Endothelial cell of umbilical vein (primary cell): ENCODE measurements at regions not wholly inside any gene's neighbourhood (a gene's known extent, or its start where the extent isn't known, plus 50 kb on each side); places are given as distances from the start of the nearest gene placed in this dataset.

Experiments used
- BruUV-seq: library from RNA; stranded (reverse); fragments of 400-500 nt; replicated peaks from 2 replicates; lab custom pipeline; 2021; lab: Mats Ljungman, UMichigan
- CTCF ChIA-PET: fragments of 300-600, 350-600 bp; sonication (Branson Sonifier 250); formaldehyde crosslinking; loops from one replicate; lab custom pipeline; 2021; ENCODE audit warnings: antibody characterized with exemption, inconsistent platforms; lab: Charles Lee
- POLR2A ChIA-PET: fragments of 300-600, 350-600 bp; sonication (Branson Sonifier 250); formaldehyde crosslinking; loops from one replicate; lab custom pipeline; 2021; ENCODE audit warnings: antibody characterized with exemption, inconsistent platforms; lab: Charles Lee
- DNase-seq: peaks from one replicate; pipeline ENCODE4 v3.0.0-alpha.2; 2011; ENCODE audit warnings: low read depth, low spot score
- FAIRE-seq: peaks from 2 replicates; lab custom pipeline; 2011; peaks lifted over from hg19 to GRCh38; lab: Jason Lieb, UNC
- H2AFZ ChIP-seq: 2 replicates; pipeline ENCODE4 v1.6.0; 2012; ENCODE audit warnings: low read depth, low read length, control low read depth, inconsistent platforms
- H3K27ac ChIP-seq: 2 replicates; pipeline ENCODE4 v1.5.1; 2011; ENCODE audit warnings: low read depth, mild to moderate bottlenecking, control low read depth, low read length, moderate library complexity; ENCODE audit not compliant: insufficient read depth
- H3K27me3 ChIP-seq, 2 experiments: 2 replicates each; pipeline versions ENCODE4 v1.6.0 to v1.6.1; 2011; ENCODE audit warnings: low read length in 2 of 2, mixed read lengths in 1 of 2; ENCODE audit not compliant: control insufficient read depth in 2 of 2, insufficient read depth in 2 of 2
- H3K36me3 ChIP-seq, 2 experiments: 2 replicates in 1 of 2; 3 replicates in 1 of 2; pipeline ENCODE4 v1.5.1; 2011; ENCODE audit warnings: low read length in 2 of 2, mild to moderate bottlenecking in 1 of 2, moderate library complexity in 1 of 2; ENCODE audit not compliant: control insufficient read depth in 2 of 2, insufficient read depth in 2 of 2; ENCODE audit errors: extremely low read depth in 1 of 2
- H3K4me1 ChIP-seq: 3 replicates; pipeline ENCODE4 v1.5.1; 2011; ENCODE audit warnings: mild to moderate bottlenecking, low read length; ENCODE audit not compliant: control insufficient read depth, insufficient read depth; ENCODE audit errors: extremely low read depth
- H3K4me2 ChIP-seq: 2 replicates; pipeline ENCODE4 v1.6.1; 2011; ENCODE audit warnings: low read length, control low read depth, mixed read lengths; ENCODE audit not compliant: insufficient read depth
- H3K4me3 ChIP-seq, 3 experiments: fragments of 200-600 bp in 1 of 3; sonication (generic), shearing (Covaris generic) in 1 of 3; replicated peaks in 1 of 3; 2 replicates each; pipeline ENCODE4 v1.5.1; 2011 to 2016; ENCODE audit warnings: control low read depth in 3 of 3, low read length in 3 of 3, mild to moderate bottlenecking in 2 of 3, inconsistent platforms in 1 of 3, low read depth in 1 of 3, moderate library complexity in 1 of 3; ENCODE audit not compliant: insufficient read depth in 1 of 3
- H3K79me2 ChIP-seq: 2 replicates; pipeline ENCODE4 v1.6.0; 2012; ENCODE audit warnings: low read length, inconsistent platforms; ENCODE audit not compliant: control insufficient read depth, insufficient read depth
- H3K9ac ChIP-seq: replicated peaks from 2 replicates; pipeline ENCODE3; 2011; ENCODE audit warnings: low read length, control low read depth; ENCODE audit not compliant: insufficient read depth; ENCODE audit errors: extremely low read depth
- H3K9me1 ChIP-seq: replicated peaks from 3 replicates; pipeline ENCODE4 v1.6.0; 2011; ENCODE audit warnings: mild to moderate bottlenecking, low read length; ENCODE audit not compliant: control insufficient read depth, insufficient read depth; ENCODE audit errors: extremely low read depth
- H3K9me3 ChIP-seq: replicated peaks from 2 replicates; pipeline ENCODE4 v1.5.1; 2012; ENCODE audit warnings: low read length, inconsistent platforms; ENCODE audit not compliant: control insufficient read depth, insufficient read depth
- H4K20me1 ChIP-seq: replicated peaks from 2 replicates; pipeline ENCODE3; 2011; ENCODE audit warnings: mild to moderate bottlenecking, low read length; ENCODE audit not compliant: control insufficient read depth, insufficient read depth; ENCODE audit errors: extremely low read depth
- CTCF ChIP-seq, 2 donors: IDR thresholded peaks; 1 replicate in 1 of 2; 2 replicates in 1 of 2; pipeline ENCODE4 v1.5.1; 2011; ENCODE audit warnings: low read length in 2 of 2, mild to moderate bottlenecking in 2 of 2, moderate library complexity in 2 of 2, control low read depth in 1 of 2, inconsistent platforms in 1 of 2, low read depth in 1 of 2; ENCODE audit not compliant: insufficient read depth in 1 of 2; ENCODE audit errors: extremely low read depth in 1 of 2
- EZH2 ChIP-seq: IDR thresholded peaks from 2 replicates; pipeline ENCODE4 v1.6.1; 2012; ENCODE audit warnings: borderline replicate concordance, low read depth, mild to moderate bottlenecking, moderate library complexity, low read length, inconsistent platforms; ENCODE audit not compliant: severe bottlenecking
- FOS ChIP-seq: IDR thresholded peaks from 2 replicates; pipeline ENCODE4 v1.6.1; 2011; ENCODE audit warnings: mild to moderate bottlenecking, low read length, moderate library complexity, borderline replicate concordance; ENCODE audit not compliant: insufficient read depth
- GATA2 ChIP-seq: IDR thresholded peaks from 2 replicates; pipeline ENCODE4 v1.7.0; 2011; ENCODE audit warnings: low read depth, mild to moderate bottlenecking, moderate library complexity, mixed read lengths, low read length; ENCODE audit not compliant: insufficient read length, insufficient read depth
- JUN ChIP-seq: IDR thresholded peaks from 2 replicates; pipeline ENCODE4 v1.6.1; 2011; ENCODE audit warnings: borderline replicate concordance, low read depth; ENCODE audit not compliant: insufficient read length, insufficient read depth
- MAX ChIP-seq: IDR thresholded peaks from 2 replicates; pipeline ENCODE4 v1.6.1; 2011; ENCODE audit not compliant: insufficient read depth, insufficient read length
- MYC ChIP-seq: IDR thresholded peaks from one replicate; pipeline ENCODE4 v1.6.1; 2011; ENCODE audit warnings: mild to moderate bottlenecking, low read depth, low read length
- POLR2A ChIP-seq: IDR thresholded peaks from 2 replicates; pipeline ENCODE4 v1.6.1; 2012; ENCODE audit warnings: low read depth, mild to moderate bottlenecking, control low read depth, low read length
- POLR2AphosphoS5 ChIP-seq: IDR thresholded peaks from 2 replicates; pipeline ENCODE4 v1.6.1; 2012; ENCODE audit warnings: low read depth, mild to moderate bottlenecking, control low read depth, low read length, moderate library complexity; ENCODE audit not compliant: insufficient read depth
- dilution Hi-C: fragments of 300-500 bp; cut with MboI; formaldehyde crosslinking; loops from one replicate; pipeline ENCODE4 v1.15.0; 2019; ENCODE audit warnings: low sequenced_read_pairs; ENCODE audit not compliant: extremely low pct_ligation_motif_present
- intact Hi-C: fragments of 100-400 bp; cut with micrococcal nuclease; formaldehyde crosslinking; loops from one replicate; pipeline ENCODE4 v1.10.0; 2022

GRCh38 chr2:236787885-236788284 lies 218.3 kb downstream of the ACKR3 start:
- Histone ChIP-seq H2AFZ (no peak overlapping the region), H3K79me2 (no peaks in the 10 kb centered on the region), H3K27ac (no peak overlapping the region), H3K4me3 (no peak overlapping the region), H3K4me1 (peaks cover 3% of the 10 kb centered on the region), H3K9ac (no peak overlapping the region), H3K36me3 (no peaks in the 10 kb centered on the region), H4K20me1 (no peaks in the 10 kb centered on the region), H3K27me3 (peaks cover 0 to 12% of the 10 kb centered on the region in 2 experiments), H3K4me2 (no peak overlapping the region), H3K9me3 (no peaks in the 10 kb centered on the region), H3K9me1 (no peaks in the 10 kb centered on the region)
- no TSS peak for BruUV-seq
- no peak for FAIRE-seq
- no peak for DNase-seq
- CTCF ChIA-PET = no interaction called here
- intact Hi-C loops = loop anchor here (1.0 kb wide), 1 partner anchor 28 kb away; no protein-coding TSS in a partner anchor
- dilution Hi-C loops = no loop called here
- TF ChIP-seq POLR2AphosphoS5 = no peak
- no peak for TF ChIP-seq CTCF (IDR thresholded peaks at IDR 0.05; ENCODE audit: extremely low read depth in 1 of 2, insufficient read depth in 1 of 2, low read depth in 1 of 2, low read length in 2 of 2)
- TF ChIP-seq MAX = no peak
- TF ChIP-seq GATA2 = no peak
- no peak for TF ChIP-seq JUN
- no peak for TF ChIP-seq FOS
- no peak for TF ChIP-seq MYC
- no peak for TF ChIP-seq EZH2
- no peak for TF ChIP-seq POLR2A
- POLR2A ChIA-PET = no interaction called here
